ENCODE measurements at regions not wholly inside any gene's neighbourhood (a gene's known extent, or its start where the extent isn't known, plus 50 kb on each side); places are given as distances from the start of the nearest gene placed in this dataset.

DNA sequence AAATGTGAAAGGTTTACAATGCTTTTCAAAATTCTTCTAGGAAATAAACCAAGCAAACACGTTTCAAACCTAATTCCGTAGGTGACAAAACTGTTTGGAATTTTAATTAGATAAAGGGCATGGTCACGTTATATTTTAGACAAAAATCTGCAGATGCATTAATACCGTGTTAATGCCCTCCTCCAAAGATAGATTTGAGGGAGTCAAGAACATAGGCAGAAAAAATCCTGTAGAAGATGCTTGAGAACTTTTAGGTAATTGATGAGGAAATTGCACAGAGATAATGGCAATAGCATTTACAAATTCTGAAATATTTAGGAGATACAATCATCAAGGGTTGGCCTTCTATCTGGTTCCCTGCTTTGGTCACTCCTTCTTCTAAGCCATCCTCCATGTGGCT is 212.6 kb downstream of the TMTC3 start:
- TF ChIP-seq, protein P1, sequence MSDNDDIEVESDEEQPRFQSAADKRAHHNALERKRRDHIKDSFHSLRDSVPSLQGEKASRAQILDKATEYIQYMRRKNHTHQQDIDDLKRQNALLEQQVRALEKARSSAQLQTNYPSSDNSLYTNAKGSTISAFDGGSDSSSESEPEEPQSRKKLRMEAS (IDR thresholded peaks at IDR 0.05; ENCODE audit: low read depth, low read length) = no peak
- TF ChIP-seq, protein P2, sequence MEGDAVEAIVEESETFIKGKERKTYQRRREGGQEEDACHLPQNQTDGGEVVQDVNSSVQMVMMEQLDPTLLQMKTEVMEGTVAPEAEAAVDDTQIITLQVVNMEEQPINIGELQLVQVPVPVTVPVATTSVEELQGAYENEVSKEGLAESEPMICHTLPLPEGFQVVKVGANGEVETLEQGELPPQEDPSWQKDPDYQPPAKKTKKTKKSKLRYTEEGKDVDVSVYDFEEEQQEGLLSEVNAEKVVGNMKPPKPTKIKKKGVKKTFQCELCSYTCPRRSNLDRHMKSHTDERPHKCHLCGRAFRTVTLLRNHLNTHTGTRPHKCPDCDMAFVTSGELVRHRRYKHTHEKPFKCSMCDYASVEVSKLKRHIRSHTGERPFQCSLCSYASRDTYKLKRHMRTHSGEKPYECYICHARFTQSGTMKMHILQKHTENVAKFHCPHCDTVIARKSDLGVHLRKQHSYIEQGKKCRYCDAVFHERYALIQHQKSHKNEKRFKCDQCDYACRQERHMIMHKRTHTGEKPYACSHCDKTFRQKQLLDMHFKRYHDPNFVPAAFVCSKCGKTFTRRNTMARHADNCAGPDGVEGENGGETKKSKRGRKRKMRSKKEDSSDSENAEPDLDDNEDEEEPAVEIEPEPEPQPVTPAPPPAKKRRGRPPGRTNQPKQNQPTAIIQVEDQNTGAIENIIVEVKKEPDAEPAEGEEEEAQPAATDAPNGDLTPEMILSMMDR (IDR thresholded peaks at IDR 0.05; ENCODE audit: low read depth, low read length) = no peak
- TF ChIP-seq POLR2A (IDR thresholded peaks at IDR 0.05; ENCODE audit: extremely low read depth, insufficient read length) (no peak), MYC (IDR thresholded peaks at IDR 0.05; ENCODE audit: low read depth, low read length) (no peak)

DNA sequence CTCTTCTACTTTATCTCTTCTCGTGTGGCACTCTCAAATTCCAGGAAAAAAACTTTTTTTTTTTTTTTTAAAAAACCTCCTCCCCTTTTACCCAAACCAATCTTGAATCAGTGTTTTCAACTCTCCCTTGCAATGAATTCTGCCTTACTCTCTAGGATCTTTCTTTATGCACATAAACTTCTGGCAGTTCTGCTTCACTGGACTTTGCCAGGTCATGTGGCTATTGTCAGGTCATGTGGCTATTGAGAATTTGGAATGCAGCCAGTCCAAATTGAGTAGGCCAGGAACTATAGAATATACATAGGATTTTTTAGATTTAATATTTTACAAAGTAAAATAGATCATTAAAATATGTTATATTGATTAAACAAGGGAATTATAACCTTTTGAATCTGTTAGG is 218.2 kb downstream of the TMTC3 start:
- TF ChIP-seq POLR2A (IDR thresholded peaks at IDR 0.05; ENCODE audit: extremely low read depth, insufficient read length) (no peak), MYC (IDR thresholded peaks at IDR 0.05; ENCODE audit: low read depth, low read length) (no peak)
- TF ChIP-seq, protein P2 (IDR thresholded peaks at IDR 0.05; ENCODE audit: low read depth, low read length) = no peak
- TF ChIP-seq, protein P1 (IDR thresholded peaks at IDR 0.05; ENCODE audit: low read depth, low read length) = no peak
- DNase-seq (ENCODE audit: low read depth) = no peak
- no peak overlapping the region for H3K4me3 ChIP-seq (ENCODE audit: low read depth, low read length)

More for the DNA sequence above, 212.6 kb downstream of the TMTC3 start:
- DNase-seq (ENCODE audit: low read depth) = no peak
- no peak overlapping the region for H3K4me3 ChIP-seq (ENCODE audit: low read depth, low read length)

DNA sequence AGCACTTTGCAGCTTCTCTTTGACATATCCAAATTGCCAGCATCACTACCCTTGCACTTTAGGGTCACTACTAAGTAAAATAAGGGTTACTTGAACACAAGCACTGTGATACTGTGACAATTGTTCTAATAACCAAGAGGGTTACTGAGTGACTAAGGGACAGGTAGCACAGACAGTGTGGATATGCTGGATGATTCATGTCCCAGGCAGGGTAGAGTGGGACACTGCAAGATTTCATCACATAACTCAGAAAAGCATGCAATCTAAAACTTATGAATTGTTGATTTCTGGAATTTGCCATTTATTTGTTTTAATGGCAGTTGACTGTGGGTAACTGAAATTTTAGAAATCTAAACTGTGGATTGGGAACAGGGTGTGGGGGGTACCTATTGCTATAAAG is 218.8 kb downstream of the KITLG start:
- TF ChIP-seq, protein P1 (IDR thresholded peaks at IDR 0.05; ENCODE audit: low read depth, low read length) = no peak
- no peak for TF ChIP-seq POLR2A (IDR thresholded peaks at IDR 0.05; ENCODE audit: extremely low read depth, insufficient read length)
- TF ChIP-seq, protein P2 (IDR thresholded peaks at IDR 0.05; ENCODE audit: low read depth, low read length) = no peak
- TF ChIP-seq MYC (IDR thresholded peaks at IDR 0.05; ENCODE audit: low read depth, low read length) = no peak
- no peak for DNase-seq (ENCODE audit: low read depth)
- no peak overlapping the region for H3K4me3 ChIP-seq (ENCODE audit: low read depth, low read length)

DNA sequence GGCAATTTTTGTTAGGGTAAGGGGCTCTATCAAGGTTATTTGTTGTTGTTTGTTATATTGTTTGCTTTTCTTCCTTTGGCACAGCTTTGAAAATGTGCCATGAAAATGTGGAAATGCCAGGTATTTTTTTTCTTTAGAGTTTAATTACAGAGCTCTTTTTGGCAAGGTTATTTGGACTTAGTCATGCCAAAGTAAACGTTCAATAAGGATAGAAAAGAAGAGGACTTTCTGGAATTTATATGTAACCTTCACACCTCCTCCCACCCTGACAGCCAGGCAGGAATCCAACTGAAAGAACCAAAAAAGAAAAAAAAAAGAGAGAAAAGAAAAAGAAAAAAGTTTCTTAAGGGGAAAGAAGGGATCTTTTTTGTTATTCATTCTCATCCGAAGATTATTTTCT is 217.8 kb downstream of the KITLG start:
- TF ChIP-seq, protein P1 (IDR thresholded peaks at IDR 0.05; ENCODE audit: low read depth, low read length) = no peak
- TF ChIP-seq MYC (IDR thresholded peaks at IDR 0.05; ENCODE audit: low read depth, low read length) (no peak), POLR2A (IDR thresholded peaks at IDR 0.05; ENCODE audit: extremely low read depth, insufficient read length) (no peak)
- TF ChIP-seq, protein P2 (IDR thresholded peaks at IDR 0.05; ENCODE audit: low read depth, low read length) = no peak
- no peak for DNase-seq (ENCODE audit: low read depth)
- H3K4me3 ChIP-seq (ENCODE audit: low read depth, low read length) = no peak overlapping the region

DNA sequence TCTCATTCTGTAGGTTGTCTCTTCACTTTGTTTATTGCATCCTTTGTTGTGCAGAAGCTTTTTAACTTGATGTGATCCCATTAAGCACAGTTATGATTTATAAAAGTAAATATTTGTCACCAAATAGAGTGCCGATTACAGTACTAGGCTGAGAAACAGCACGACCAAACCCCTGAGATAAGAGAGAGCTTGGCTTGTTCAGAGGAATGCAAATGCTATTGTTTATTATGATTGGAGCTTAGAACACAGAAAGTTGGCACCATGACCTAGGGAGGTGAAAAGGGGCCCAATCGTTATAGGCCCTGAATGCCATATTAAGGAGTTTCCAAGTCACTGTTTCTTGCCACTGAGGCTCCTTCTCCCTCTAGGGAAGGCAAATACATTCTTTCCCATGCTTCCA is 214.9 kb downstream of the KITLG start:
- no peak overlapping the region for H3K4me3 ChIP-seq (ENCODE audit: low read depth, low read length)
- TF ChIP-seq, protein P1 (IDR thresholded peaks at IDR 0.05; ENCODE audit: low read depth, low read length) = no peak
- no peak for TF ChIP-seq POLR2A (IDR thresholded peaks at IDR 0.05; ENCODE audit: extremely low read depth, insufficient read length)
- TF ChIP-seq, protein P2 (IDR thresholded peaks at IDR 0.05; ENCODE audit: low read depth, low read length) = no peak
- no peak for TF ChIP-seq MYC (IDR thresholded peaks at IDR 0.05; ENCODE audit: low read depth, low read length)
- DNase-seq (ENCODE audit: low read depth) = no peak

DNA sequence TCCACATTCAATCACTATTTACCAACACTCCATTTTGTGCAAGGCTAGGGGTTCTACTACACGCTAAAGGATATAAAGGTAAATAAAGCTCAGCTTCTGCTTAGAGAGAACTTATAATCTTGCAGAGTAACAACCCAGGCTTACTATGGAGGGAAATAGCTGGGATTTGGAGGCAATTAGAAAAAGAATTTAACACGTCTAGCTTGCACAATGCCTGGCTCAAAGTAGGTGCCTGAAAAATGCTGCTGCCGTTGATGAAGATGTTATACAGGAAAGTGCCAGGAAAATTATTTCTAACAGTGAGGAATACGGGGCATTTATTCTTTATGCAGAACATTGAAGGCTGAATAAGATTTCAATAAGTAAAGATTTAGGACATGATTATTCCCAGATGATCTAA is 214.2 kb downstream of the KITLG start:
- H3K4me3 ChIP-seq (ENCODE audit: low read depth, low read length) = no peak overlapping the region
- no peak for DNase-seq (ENCODE audit: low read depth)
- TF ChIP-seq, protein P1 (IDR thresholded peaks at IDR 0.05; ENCODE audit: low read depth, low read length) = no peak
- TF ChIP-seq POLR2A (IDR thresholded peaks at IDR 0.05; ENCODE audit: extremely low read depth, insufficient read length) (no peak), MYC (IDR thresholded peaks at IDR 0.05; ENCODE audit: low read depth, low read length) (no peak)
- TF ChIP-seq, protein P2 (IDR thresholded peaks at IDR 0.05; ENCODE audit: low read depth, low read length) = no peak
